Hepatocyte (in vitro differentiated cells): ENCODE measurements at regions not wholly inside any gene's neighbourhood (a gene's known extent, or its start where the extent isn't known, plus 50 kb on each side); places are given as distances from the start of the nearest gene placed in this dataset.

ENCODE experiments used
- EZH2 ChIP-seq: fragments of 200-600 bp; sonication (generic); IDR thresholded peaks from 2 replicates; pipeline ENCODE4 v1.6.1; 2016; ENCODE audit warnings: antibody characterized with exemption, mild to moderate bottlenecking, borderline replicate concordance
- EZH2phosphoT487 ChIP-seq: fragments of 200-600 bp; sonication (generic); IDR thresholded peaks from one replicate; pipeline ENCODE4 v1.6.1; 2018; ENCODE audit warnings: antibody characterized with exemption, mild to moderate bottlenecking, low read depth, moderate library complexity; ENCODE audit not compliant: unreplicated experiment, severe bottlenecking
- TF ChIP-seq, protein P1 (sequence below): fragments of 200-600 bp; sonication (generic); IDR thresholded peaks from 2 replicates; pipeline ENCODE4 v1.5.1; 2016; ENCODE audit warnings: antibody characterized with exemption, mild to moderate bottlenecking; ENCODE audit not compliant: poor library complexity

DNA sequence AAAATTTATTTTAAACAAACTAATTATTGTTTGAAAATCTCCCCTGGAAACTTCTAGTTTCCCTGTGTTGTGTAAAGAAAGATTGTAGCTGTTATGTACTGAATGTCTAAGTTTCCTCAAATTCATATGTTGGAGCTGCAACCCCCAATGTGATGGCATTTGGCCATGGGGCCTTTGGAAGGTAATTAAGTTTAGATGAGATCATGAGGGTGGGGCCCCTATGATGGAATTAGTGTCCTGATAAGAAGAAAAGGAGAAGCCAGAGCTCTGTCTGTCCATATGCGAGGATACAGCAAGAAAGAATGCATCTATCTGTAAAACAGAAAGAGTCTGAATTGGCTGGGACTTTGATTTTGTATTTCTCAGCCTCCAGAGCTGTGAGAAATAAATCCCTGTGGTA lies 179.5 kb downstream of the STK31 start:
- TF ChIP-seq EZH2phosphoT487 (no peak), EZH2 (no peak)
- TF ChIP-seq, protein P1, sequence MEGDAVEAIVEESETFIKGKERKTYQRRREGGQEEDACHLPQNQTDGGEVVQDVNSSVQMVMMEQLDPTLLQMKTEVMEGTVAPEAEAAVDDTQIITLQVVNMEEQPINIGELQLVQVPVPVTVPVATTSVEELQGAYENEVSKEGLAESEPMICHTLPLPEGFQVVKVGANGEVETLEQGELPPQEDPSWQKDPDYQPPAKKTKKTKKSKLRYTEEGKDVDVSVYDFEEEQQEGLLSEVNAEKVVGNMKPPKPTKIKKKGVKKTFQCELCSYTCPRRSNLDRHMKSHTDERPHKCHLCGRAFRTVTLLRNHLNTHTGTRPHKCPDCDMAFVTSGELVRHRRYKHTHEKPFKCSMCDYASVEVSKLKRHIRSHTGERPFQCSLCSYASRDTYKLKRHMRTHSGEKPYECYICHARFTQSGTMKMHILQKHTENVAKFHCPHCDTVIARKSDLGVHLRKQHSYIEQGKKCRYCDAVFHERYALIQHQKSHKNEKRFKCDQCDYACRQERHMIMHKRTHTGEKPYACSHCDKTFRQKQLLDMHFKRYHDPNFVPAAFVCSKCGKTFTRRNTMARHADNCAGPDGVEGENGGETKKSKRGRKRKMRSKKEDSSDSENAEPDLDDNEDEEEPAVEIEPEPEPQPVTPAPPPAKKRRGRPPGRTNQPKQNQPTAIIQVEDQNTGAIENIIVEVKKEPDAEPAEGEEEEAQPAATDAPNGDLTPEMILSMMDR: no peak
